T-helper 2 cell treated with Interferon-gamma antibody and Interleukin-4, amounts not matched to agents 100 ng/mL and 5 ng/mL, for 36 hours (primary cell): ENCODE measurements at regions not wholly inside any gene's neighbourhood (a gene's known extent, or its start where the extent isn't known, plus 50 kb on each side); places are given as distances from the start of the nearest gene placed in this dataset.

Experiments used
- intact Hi-C: fragments of 100-400 bp; cut with micrococcal nuclease; formaldehyde crosslinking; loops from one replicate; pipeline ENCODE4 v1.15.1; 2023

- intact Hi-C loops: no loop called here
Measured at GRCh38 chr3:43893727-43894126, 203.0 kb downstream of the ABHD5 start.

DNA sequence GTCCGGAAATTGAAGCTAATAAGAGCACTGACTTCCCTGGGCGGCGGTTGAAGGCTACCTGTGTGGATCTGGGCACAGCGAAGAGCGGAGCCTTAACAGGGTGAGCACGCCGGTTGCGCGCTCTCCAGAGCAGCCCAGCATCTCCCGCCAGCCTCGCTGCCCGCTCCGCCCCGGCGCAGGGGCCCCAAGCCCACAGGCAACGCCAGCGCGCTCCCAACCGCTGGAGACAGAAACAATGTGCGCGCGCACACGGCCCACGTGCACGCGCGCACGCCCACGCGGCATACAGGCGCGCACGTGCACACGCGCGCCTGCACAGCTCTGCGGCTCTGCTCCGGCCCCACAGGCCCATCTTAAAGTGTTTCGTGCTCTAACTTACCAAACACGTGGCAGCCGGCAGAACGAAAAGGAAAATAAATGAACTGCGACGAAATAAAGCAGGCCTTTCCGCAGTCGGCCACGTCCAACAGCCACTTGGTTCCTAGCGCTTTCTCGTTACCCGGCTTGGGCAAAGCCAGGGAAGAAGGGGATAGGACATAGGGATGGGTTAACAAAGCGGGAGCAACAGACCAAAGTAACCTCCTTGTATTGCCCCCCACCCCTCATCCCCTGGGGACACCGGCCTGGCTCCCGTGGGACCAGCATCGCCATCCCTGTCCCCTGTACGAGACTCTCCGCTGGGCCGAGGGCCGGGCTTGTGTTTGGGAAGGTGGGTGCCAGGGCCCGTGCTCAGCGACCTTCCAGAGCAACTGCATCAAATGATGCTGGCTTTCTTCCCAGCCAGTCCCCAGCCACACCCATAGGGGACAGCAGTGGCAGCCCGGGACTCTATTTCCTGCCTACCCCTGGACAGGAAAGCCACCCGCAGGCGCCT lies 203.7 kb downstream of the ABHD5 start:
- intact Hi-C loops: no loop called here

GRCh38 chr3:43895573-43895972 lies 204.8 kb downstream of the ABHD5 start:
- intact Hi-C loops: no loop called here

DNA sequence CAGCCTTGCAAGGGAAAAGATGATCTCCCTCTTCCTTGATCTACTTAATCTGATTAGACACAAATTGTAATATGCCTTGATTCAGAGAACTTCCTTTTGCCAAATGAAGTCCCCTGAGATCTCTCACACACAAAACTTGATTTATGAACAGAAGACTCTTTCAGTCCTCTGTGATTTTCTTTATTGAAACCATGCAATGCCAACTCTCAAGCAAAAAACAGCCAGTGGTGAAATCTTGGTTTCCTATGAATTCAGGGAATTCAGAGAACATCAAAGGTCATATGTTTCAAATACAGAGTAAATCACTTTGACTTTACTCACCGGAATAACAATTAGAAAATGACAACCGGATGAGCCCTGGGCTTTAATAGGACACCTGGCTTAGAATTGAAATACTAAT lies 211.7 kb downstream of the ABHD5 start:
- intact Hi-C loops: no loop called here

- intact Hi-C loops: no loop called here
Measured at GRCh38 chr3:43905157-43905556, 214.4 kb downstream of the ABHD5 start.

GRCh38 chr3:43906849-43907507 lies 216.2 kb downstream of the ABHD5 start:
- intact Hi-C loops: no loop called here

- intact Hi-C loops: no loop called here
Measured at GRCh38 chr3:43907508-43907858, 216.7 kb downstream of the ABHD5 start.

DNA sequence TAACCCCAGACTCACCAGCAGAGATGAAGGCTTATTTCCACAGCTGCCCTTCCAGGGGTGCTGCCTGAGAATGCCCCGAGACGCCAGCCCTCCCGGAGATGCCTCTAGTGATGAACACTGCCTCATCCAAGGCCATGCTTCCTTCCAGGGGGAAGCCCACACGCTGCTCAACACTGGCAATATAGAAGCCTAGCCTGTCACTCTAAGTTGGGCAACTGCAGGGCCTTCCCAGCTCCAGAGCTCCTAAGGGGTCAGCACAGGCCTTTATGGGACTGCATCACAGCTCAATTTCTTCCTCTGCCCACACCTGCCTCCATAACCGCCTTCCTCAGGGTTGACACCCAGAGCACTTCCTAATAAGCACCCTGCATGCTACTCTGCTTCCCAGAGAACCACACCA lies 217.7 kb downstream of the ABHD5 start:
- intact Hi-C loops: no loop called here

GRCh38 chr3:43909149-43909548 lies 218.4 kb downstream of the ABHD5 start:
- intact Hi-C loops: no loop called here

DNA sequence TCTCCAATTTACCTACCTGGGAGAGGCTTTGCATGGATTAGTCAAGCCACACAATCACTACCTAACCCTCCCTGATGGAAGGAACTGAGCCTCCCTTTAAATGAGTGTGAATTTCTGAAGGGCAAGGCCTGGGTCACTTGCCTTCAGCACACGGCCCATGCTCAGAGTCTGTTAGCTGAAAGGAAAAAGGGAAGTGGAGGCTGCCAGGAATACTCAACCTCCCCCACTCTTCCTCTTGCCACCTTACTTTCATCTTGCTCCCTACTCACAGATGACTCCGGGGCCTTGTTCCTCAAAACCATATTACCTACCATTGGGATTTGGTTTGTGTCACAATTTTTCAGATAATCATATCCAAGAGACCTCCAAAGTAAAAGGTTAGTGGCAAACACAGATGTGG lies 220.0 kb downstream of the ABHD5 start:
- intact Hi-C loops: no loop called here

DNA sequence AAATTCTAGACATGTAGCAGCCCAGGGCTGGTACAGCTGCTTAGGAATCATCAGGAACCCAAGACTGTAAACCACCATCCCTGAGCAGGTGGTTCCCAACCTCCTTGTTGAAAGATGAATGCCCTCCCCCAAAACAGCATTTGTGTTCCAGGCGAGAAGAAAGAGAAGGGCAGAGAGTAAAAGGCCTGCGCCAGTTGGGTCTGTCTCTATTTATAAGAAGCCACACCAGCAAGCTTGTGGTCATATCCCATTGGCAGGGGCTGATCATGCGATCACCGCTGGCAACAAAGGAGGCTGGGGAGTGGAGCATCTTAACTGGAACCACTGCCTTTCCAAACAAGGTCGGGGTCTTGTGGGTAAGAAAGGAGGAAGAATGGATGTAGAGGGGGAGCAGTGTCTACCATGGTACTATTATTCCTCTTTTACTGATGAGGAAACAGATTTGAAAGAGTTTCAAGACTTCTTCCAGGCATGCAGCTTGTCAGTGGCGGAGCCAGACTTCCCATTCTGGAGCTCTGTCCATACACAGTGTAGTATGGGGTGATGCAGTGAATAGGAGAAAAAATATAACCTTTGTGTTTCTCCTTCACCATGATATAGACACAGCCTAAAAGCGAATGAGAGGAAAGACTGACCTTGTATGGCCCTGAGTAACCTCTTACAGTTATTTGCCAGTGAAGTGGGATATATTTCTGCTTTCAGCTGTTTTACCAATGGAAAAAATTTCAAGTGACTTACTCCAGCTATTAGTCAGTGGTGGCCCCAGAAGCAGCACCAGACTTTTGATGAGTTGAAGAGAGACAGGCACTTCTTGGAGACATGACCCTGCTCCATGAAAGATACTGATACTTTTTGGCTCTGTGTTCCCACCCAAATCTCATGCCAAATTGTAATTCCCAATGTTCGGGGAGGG lies 222.6 kb downstream of the ABHD5 start:
- intact Hi-C loops: no loop called here

DNA sequence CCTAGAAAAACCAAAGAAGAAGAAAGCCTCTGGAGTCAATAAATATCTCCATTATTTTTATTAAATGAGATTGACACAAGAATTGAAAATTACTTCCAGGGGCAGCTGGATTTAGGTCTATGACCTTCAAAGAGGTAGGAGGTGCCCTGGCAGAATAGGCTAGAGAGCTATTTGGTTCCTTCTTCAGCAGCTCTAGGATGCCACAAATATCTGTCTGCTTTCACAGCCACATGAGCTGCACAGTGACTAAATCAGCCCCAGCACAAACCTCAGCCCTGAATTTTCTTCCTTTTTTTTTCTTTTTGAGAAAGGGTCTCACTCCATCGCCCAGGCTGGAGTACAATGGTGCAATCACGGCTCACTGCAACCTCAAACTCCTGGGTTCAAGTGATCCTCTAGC lies 223.5 kb downstream of the ABHD5 start:
- intact Hi-C loops: no loop called here

- intact Hi-C loops: no loop called here
Measured at GRCh38 chr3:43915546-43915945, 224.8 kb downstream of the ABHD5 start.

GRCh38 chr3:43917361-43917760 lies 226.6 kb downstream of the ABHD5 start:
- intact Hi-C loops: no loop called here

DNA sequence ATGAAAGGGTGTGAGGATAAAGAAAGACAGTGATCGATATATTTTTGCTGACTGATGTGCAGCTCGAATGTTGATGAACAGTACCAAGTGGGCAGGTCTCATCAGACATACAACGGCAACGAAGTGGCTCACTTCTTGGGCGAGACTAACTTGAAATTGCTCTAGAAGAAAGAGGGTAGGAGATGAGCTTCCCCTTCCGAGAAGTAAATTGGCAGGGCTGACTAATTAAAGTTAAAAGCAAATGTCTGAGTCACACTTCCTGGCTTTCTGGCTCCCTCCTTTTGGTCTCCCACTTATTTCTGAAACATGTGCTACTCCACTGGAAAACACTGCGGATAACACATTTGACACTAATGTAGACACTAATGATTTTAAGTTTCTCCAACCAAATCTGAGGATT lies 228.3 kb downstream of the ABHD5 start:
- intact Hi-C loops: no loop called here

DNA sequence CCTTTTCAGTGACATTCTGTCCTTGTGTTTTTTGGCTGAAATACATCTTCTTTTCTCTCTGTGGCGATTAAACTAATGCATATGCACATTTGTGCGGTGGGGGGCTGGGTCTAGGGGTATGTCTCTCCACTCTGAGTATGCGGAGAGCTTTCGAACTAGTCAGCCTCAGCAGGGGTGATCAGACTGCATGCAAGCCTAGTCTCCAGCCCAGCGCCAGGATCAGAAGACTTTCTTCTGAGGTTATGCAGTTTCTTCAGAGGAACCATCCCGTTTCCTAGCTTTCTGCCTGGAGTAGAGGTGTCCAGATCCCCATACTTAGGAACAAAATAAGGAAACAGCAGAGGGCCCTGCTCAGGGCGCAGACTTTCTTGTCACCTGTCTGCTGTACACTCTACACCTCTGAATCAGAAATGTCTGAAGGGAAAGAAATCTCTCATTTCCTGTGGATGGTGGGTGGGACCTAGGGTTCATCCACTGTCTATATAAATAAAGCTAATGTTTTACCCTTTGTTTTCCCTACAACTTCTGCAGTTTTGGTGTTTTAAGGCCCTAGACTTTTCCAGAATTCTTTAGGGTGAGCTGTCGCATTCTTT lies 230.4 kb downstream of the ABHD5 start:
- intact Hi-C loops: no loop called here

GRCh38 chr3:43922374-43922773 lies 231.6 kb downstream of the ABHD5 start:
- intact Hi-C loops: no loop called here

DNA sequence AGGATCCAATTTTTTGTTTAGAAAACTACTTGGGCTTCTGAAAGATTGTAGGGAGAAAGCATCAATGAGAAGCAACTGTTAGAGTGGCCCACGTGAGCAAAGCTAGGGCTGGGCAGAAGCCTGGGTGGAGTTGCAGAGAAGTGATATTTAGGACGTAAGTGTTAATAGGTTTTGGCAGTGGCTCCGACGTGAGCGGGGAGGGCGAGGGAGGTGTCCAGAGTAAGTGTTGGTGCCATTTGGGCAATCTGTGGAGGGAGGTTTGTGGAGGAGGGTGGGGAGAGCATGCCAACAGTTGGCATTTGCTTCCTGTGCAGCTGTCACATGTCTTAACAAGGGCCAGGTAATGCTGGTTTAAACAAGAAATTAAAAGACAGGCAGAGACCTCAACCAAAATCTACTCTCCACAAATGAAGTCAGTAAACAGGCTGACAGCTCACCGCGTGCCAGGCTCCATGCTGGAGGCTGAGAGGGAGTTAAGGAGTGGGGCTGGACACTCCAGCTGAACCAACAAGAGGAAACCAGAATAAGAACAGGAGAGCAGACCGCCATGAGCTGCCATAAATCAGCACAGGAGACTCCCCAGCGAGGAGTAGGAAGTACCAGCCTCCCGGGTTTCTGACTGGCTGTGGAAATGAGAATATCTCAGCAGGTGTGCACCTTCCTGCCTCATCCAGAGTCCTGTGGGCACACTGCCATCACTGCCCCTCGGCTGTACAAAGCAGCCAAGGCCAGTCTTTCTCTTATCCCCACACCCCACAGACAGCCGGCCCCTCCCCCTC lies 232.6 kb downstream of the ABHD5 start:
- intact Hi-C loops: no loop called here

- intact Hi-C loops: no loop called here
Measured at GRCh38 chr3:43926055-43926454, 235.3 kb downstream of the ABHD5 start.

DNA sequence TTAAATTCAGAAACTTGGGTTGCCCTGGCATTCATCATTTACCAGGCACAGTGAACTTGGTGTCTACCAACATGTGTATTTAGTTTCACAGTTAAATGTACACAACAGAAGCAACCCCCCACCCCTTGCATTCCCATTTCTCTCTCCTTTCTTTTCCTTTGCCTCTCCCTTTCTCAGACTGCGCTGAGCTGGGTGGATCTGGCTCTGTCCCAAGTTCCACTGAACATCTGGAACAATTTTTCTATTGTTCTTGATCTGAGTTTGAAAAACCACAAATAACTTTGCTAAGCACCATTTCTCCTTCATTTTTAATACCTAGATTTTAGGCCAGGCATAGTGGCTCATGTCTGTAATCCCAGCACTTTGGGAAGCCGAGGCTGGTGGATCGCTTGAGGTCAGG lies 242.2 kb downstream of the ABHD5 start:
- intact Hi-C loops: no loop called here

DNA sequence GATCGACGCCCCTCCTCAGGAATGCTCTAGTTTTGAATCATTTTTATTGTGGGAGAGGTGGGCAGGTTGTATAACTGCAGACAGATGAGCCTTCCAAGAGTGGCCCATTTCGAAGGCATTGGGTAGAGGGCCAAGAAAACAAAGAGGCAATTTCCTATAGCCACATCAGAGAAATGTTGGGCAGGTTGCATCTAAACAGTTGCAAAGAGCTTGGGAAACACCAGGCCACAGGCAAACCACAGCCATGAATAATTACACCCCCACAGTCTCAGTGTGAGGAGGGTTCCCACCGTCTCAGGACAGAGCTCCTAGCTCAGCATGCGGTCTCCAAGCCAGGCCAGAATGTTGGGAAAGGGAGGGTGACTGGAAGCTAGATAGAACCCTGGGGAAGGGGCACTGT lies 257.3 kb downstream of the ABHD5 start:
- intact Hi-C loops: no loop called here
